ENCODE measurements at regions not wholly inside any gene's neighbourhood (a gene's known extent, or its start where the extent isn't known, plus 50 kb on each side); places are given as distances from the start of the nearest gene placed in this dataset.

- TF ChIP-seq CTCF (conservative IDR thresholded peaks at IDR 0.05): no peak
- no peak for TF ChIP-seq EZH2 (IDR thresholded peaks at IDR 0.05; ENCODE audit: low read depth)
Observed at GRCh38 chr6:87879132-87879861, 168.3 kb upstream of the SPACA1 start.
